Aorta (tissue), 5 donors: ENCODE measurements at regions not wholly inside any gene's neighbourhood (a gene's known extent, or its start where the extent isn't known, plus 50 kb on each side); places are given as distances from the start of the nearest gene placed in this dataset.
"Not testable (repeated sequence)": the region's sequence is repeated elsewhere in the genome, so short reads cannot be mapped to it uniquely, and the experiment has no call there.

Experiments
- ATAC-seq: fragments of 200-7000 bp; cut with Tn5 transposase; one replicate; pipeline ENCODE4 v1.9.1; 2022; ENCODE audit warnings: moderate library complexity; ENCODE audit not compliant: low FRiP score
- DNase-seq, 2 donors: peaks; one replicate each; pipeline ENCODE4 v3.0.0-alpha.2; 2020
- H3K27ac ChIP-seq, 2 donors: one replicate each; pipeline ENCODE4 v1.5.1; 2013; ENCODE audit warnings: low read length in 2 of 2, mild to moderate bottlenecking in 2 of 2, moderate library complexity in 2 of 2, control low read depth in 1 of 2, inconsistent platforms in 1 of 2, low read depth in 1 of 2
- H3K27me3 ChIP-seq, 2 donors: one replicate each; pipeline ENCODE4 v1.6.1; 2013; ENCODE audit warnings: control low read depth in 1 of 2, low read length in 1 of 2, mild to moderate bottlenecking in 1 of 2, moderate library complexity in 1 of 2; ENCODE audit not compliant: insufficient read depth in 2 of 2, control insufficient read depth in 1 of 2
- H3K36me3 ChIP-seq, 2 donors: one replicate each; pipeline ENCODE4 v1.6.1; 2013; ENCODE audit warnings: control low read depth in 1 of 2, low read length in 1 of 2, mild to moderate bottlenecking in 1 of 2; ENCODE audit not compliant: insufficient read depth in 2 of 2, control insufficient read depth in 1 of 2
- H3K4me1 ChIP-seq, 2 donors: one replicate each; pipeline ENCODE4 v1.6.1; 2013; ENCODE audit warnings: low read length in 2 of 2, control low read depth in 1 of 2, mild to moderate bottlenecking in 1 of 2, moderate library complexity in 1 of 2; ENCODE audit not compliant: insufficient read depth in 2 of 2, control insufficient read depth in 1 of 2
- H3K4me3 ChIP-seq, 2 donors: one replicate each; pipeline ENCODE4 v1.5.1; 2013; ENCODE audit warnings: low read length in 2 of 2, control low read depth in 1 of 2, mild to moderate bottlenecking in 1 of 2
- H3K9me3 ChIP-seq: one replicate; pipeline ENCODE4 v1.6.1; 2013; ENCODE audit warnings: mild to moderate bottlenecking, low read length; ENCODE audit not compliant: control insufficient read depth
- WGBS, 2 donors: extraction: QIAGEN DNeasy Blood & Tissue Kit; methylation state at CpG; one replicate each; pipeline ENCODE4 v1.1.7; 2013; 5-methylcytosine and 5-hydroxymethylcytosine counted together
- intact Hi-C, 2 donors: fragments of 100-400 bp; cut with DNase I; formaldehyde crosslinking; loops; one replicate each; pipeline versions ENCODE4 v1.14.2 to v1.15.0; 2022
- donor health status: healthy with polysubstance abuse.
- donor health status: Bipolar disorder and iron deficiency.
- donor health status: DM: no; HTN: no; CAD: no.
- donor health status: DM: no; HTN: no; CAD: no.
- donor health status: DM: yes; HTN: yes; CAD: no.

DNA sequence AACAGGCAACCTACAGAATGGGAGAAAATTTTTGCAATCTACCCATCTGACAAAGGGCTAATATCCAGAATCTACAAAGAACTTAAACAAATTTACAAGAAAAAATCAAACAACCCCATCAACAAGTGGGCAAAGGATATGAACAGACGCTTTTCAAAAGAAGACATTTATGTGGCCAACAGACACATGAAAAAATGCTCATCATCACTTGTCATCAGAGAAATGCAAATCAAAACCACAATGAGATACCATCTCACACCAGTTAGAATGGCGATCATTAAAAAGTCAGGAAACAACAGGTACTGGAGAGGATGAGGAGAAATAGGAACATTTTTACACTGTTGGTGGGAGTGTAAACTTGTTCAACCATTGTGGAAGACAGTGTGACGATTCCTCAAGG lies 321.6 kb downstream of the RPLP1 start:
- WGBS, 2 donors: 88 to 93% methylated on average over 3 of the region's 3 CpGs
- H3K4me1 ChIP-seq, DNase-seq, H3K27me3 ChIP-seq, H3K9me3 ChIP-seq, ATAC-seq, H3K27ac ChIP-seq, H3K36me3 ChIP-seq, H3K4me3 ChIP-seq, intact Hi-C loops: not testable (repeated sequence)

DNA sequence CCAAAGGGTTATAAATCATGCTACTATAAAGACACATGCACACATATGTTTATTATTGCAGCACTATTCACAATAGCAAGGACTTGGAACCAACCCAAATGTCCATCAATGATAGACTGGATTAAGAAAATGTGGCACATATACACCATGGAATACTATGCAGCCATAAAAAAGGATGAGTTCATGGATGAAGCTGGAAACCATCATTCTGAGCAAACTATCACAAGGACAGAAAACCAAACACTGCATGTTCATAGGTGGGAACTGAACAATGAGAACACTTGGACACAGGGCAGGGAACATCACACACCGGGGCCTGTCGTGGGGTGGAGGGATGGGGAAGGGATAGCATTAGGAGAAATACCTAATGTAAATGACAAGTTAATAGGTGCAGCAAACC lies 322.1 kb downstream of the RPLP1 start:
- H3K27ac ChIP-seq, H3K9me3 ChIP-seq, H3K4me3 ChIP-seq, H3K27me3 ChIP-seq, H3K4me1 ChIP-seq, H3K36me3 ChIP-seq, ATAC-seq, DNase-seq, intact Hi-C loops: not testable (repeated sequence)
- whole genome bisulfite sequencing, 2 donors: 97% methylated on average over 2 of the region's 2 CpGs

DNA sequence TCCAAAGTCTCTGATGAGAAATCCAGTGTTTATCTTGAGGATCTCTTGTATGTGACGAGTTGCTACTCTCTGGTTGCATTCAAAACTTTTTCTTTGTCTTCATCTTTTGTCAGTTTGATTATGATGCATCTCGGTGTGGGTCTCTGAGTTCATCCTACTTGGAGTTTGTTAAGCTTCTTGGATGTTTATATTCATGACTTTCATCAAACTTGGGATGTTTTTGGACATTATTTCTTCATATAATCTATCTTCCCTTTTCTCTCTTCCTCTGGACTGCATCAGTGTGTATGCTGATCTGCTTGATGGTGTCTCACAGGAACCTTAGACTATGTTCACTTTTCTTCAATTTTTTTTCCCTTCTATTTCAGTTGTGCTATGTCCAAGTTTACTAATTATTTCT lies 320.4 kb downstream of the TLE3 start:
- intact Hi-C loops: no loop called here
- WGBS, 2 donors: 76 to 90% methylated on average over 2 of the region's 2 CpGs
- no peak for DNase-seq
- no peak overlapping the region for H3K27ac ChIP-seq
- no peaks in the 10 kb centered on the region for H3K36me3 ChIP-seq
- no peaks in the 10 kb centered on the region for H3K27me3 ChIP-seq
- H3K4me3 ChIP-seq: no peak overlapping the region
- no peaks in the 10 kb centered on the region for H3K4me1 ChIP-seq
- no peak for ATAC-seq
- no peaks in the 10 kb centered on the region for H3K9me3 ChIP-seq

DNA sequence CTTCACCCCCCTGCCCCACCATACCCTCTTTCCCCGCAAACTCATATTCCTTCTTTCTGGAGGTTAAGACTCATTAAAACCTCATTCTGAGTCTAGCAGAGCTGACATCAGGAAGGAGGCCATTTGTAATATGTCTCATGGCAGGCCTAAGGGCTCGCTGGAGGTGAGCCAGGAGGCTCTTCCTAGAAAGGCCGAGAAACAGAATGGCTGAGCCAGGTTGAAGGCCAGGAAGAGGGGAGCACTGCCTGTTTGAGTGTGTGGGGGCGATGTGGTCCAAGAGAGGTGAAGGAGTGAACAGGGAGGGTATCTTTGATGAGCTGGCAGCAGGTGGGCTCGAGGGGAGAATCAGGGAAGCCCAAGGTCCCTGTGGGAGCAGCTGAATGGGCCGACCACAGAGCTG lies 317.3 kb downstream of the TLE3 start:
- Histone ChIP-seq H3K4me3 (no peak overlapping the region), H3K9me3 (no peaks in the 10 kb centered on the region), H3K27me3 (no peaks in the 10 kb centered on the region), H3K27ac (no peak overlapping the region), H3K4me1 (no peaks in the 10 kb centered on the region), H3K36me3 (no peaks in the 10 kb centered on the region)
- DNase-seq (no peak), ATAC-seq (no peak)
- intact Hi-C loops: no loop called here
- WGBS, 2 donors: 70 to 77% methylated on average over 6 of the region's 6 CpGs

DNA sequence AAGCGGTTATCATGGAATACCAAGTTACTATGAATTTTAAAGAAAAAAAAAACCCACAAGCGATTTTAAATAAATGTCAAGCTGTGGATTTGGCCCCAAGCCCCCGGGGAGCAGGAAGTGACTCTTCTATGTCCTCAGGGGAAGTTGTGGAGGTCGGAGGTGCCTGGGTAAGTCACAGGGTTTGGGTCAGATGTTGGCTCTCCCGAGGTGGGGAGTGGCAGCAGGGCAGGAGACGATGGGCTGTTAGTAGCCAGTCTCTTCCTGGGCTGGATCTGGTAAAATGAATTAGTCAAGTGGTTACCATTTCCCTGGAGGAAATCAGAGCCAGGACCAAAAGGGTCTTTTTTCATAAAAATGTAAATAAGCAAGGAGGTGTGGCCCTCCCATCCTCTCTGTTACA lies 316.7 kb downstream of the TLE3 start:
- H3K36me3 ChIP-seq: no peaks in the 10 kb centered on the region
- 77 to 79% methylated on average over 6 of the region's 6 CpGs for WGBS, 2 donors
- intact Hi-C loops: no loop called here

DNA sequence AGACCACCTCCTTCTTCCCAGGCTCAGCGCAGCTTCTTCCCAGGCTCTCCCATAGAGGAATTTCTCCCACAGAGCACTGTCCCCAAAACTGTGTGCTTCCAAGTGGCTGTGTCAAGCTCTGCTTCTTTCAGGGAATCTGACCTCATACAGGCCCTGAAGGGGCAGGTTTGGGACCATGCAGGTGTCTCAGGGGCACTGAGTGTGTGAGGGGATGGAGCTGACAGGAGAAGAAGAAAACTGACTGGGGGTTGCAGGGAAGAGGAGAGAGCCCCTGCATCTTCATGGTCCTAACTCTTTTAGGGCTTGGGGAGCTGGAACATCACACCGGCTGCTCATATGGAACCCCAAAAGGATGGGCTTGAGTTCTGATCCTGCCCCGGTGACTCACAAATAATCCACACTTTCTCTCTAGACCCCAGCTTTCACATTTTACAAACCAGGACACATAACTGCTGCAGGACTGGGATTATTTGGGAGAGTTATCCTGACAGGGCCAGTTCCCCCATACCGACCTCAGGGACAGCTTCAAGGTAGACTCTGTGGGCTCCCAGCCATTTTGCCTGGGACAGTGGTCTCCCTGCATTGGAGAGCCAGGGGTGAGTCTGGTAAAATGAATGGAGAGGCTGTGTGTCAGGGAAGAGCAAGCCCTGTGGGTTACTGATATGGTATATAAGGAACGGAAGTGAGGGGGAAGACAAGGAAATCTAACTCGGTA lies 316.1 kb downstream of the TLE3 start:
- WGBS, 2 donors: 81 to 87% methylated on average over 6 of the region's 6 CpGs
- Histone ChIP-seq H3K4me3 (no peak overlapping the region), H3K27me3 (no peaks in the 10 kb centered on the region), H3K27ac (no peak overlapping the region), H3K4me1 (no peaks in the 10 kb centered on the region), H3K36me3 (no peaks in the 10 kb centered on the region), H3K9me3 (no peaks in the 10 kb centered on the region)
- ATAC-seq: no peak
- intact Hi-C loops: no loop called here
- DNase-seq: no peak

More for the DNA sequence above, 316.7 kb downstream of the TLE3 start:
- H3K27me3 ChIP-seq: no peaks in the 10 kb centered on the region
- H3K9me3 ChIP-seq: no peaks in the 10 kb centered on the region
- DNase-seq (no peak), ATAC-seq (no peak)
- no peak overlapping the region for H3K4me3 ChIP-seq
- H3K4me1 ChIP-seq: no peaks in the 10 kb centered on the region
- no peak overlapping the region for H3K27ac ChIP-seq

DNA sequence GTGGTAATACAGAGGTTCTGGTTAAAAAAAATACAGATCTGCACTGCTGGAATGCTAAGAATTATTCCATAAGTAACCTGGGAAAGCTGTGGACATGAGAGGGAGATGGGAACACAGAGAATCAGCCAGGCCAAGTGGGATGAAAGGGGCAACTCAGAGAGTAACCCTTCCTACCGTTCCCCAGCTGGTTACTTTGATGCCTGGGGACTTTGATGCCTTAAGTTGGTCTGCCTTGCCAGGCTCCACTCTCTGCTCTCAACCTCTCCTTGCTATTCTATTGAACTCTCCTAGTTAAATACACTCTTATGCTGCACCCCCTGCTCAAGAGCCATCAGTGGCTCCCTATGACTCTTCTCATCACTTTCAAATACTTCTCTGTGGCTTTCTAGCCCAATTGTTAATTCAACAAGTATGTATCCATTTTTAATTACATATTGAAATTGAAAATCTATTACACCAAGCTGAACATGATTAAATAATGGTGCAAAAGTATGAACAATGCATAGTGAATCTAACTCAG lies 315.5 kb downstream of the TLE3 start:
- DNase-seq (no peak), ATAC-seq (no peak)
- Histone ChIP-seq H3K27me3 (no peaks in the 10 kb centered on the region), H3K4me3 (no peak overlapping the region), H3K27ac (no peak overlapping the region), H3K9me3 (no peaks in the 10 kb centered on the region), H3K4me1 (no peaks in the 10 kb centered on the region), H3K36me3 (no peaks in the 10 kb centered on the region)
- intact Hi-C loops: no loop called here
- WGBS, 2 donors: 31 to 64% methylated on average over 1 of the region's 1 CpG

DNA sequence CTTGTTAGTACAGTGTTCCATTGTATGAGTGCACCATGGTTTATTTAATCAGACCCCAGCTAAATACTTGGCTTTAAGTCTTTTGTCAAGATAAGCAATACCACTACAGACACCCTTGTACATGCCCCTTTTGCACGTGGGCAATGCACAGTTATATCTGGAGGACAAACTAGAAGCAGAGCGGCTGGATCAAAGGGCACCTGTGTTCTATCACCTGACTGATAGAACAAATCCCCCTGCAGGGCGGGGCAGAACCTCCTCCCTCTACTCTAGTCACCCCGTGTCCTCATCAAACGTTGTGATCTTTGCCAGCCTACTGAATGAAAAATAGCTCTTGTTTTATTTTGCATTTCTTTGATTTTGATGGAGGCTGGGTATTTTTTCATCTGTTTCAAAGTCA lies 314.9 kb downstream of the TLE3 start:
- no peaks in the 10 kb centered on the region for H3K4me1 ChIP-seq
- H3K27ac ChIP-seq: no peak overlapping the region
- no peaks in the 10 kb centered on the region for H3K9me3 ChIP-seq
- ATAC-seq (no peak), DNase-seq (no peak)
- intact Hi-C loops: no loop called here
- no peaks in the 10 kb centered on the region for H3K27me3 ChIP-seq
- H3K4me3 ChIP-seq: no peak overlapping the region
- H3K36me3 ChIP-seq: no peaks in the 10 kb centered on the region
- 49 to 53% methylated on average over 5 of the region's 5 CpGs for WGBS, 2 donors

DNA sequence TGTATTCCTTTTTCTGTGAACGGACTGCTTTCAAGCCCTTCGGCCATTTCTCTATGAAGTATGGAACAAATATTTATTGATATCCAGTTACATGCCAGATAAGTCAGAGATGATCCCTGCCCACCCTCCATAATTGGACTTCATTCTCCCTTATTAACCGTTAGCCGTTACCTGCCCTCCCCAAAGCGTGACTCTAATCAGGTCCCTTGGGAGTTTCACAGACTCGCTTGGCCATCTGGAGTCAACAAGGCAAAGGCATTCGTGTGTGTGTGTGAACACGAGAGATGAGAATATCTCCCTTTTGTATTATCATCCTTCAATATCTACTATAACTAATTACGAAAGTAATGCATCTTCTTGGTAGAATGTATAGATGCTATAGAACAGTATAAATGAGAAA lies 314.5 kb downstream of the TLE3 start:
- 56 to 73% methylated on average over 9 of the region's 9 CpGs for WGBS, 2 donors
- no peaks in the 10 kb centered on the region for H3K9me3 ChIP-seq
- ATAC-seq (no peak), DNase-seq (no peak)
- intact Hi-C loops: no loop called here
- no peak overlapping the region for H3K27ac ChIP-seq
- no peak overlapping the region for H3K4me3 ChIP-seq
- H3K27me3 ChIP-seq: no peaks in the 10 kb centered on the region
- H3K36me3 ChIP-seq: no peaks in the 10 kb centered on the region
- H3K4me1 ChIP-seq: no peaks in the 10 kb centered on the region
